GM21737 (cell line): ENCODE measurements at regions not wholly inside any gene's neighbourhood (a gene's known extent, or its start where the extent isn't known, plus 50 kb on each side); places are given as distances from the start of the nearest gene placed in this dataset.
"Not testable (repeated sequence)": the region's sequence is repeated elsewhere in the genome, so short reads cannot be mapped to it uniquely, and the experiment has no call there.

Source experiments
- ATAC-seq: cut with Tn5 transposase; IDR thresholded peaks from one replicate; pipeline ENCODE4 v1.9.1; 2021; ENCODE audit warnings: mild to moderate bottlenecking, moderate library complexity; ENCODE audit not compliant: unreplicated experiment

DNA sequence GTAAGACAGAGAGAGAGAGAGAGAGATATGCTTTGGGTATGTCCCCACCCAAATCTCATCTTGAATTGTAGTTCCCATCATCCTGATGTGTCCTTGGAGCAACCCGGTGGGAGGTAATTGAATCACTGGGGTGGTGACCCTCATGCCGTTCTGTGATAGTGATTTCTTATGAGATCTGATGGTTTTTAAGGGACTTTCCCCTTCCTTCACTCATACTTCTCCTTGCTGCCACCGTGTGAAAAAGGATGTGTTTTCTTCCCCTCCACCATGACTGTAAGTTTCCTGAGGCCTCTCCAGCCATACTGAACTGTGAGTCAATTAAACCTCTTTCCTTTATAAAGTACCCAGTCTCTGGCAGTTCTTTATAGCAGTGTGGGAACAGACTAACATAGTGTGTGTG, 60.3 kb downstream of the EOMES start:
- ATAC-seq, result no peak

DNA sequence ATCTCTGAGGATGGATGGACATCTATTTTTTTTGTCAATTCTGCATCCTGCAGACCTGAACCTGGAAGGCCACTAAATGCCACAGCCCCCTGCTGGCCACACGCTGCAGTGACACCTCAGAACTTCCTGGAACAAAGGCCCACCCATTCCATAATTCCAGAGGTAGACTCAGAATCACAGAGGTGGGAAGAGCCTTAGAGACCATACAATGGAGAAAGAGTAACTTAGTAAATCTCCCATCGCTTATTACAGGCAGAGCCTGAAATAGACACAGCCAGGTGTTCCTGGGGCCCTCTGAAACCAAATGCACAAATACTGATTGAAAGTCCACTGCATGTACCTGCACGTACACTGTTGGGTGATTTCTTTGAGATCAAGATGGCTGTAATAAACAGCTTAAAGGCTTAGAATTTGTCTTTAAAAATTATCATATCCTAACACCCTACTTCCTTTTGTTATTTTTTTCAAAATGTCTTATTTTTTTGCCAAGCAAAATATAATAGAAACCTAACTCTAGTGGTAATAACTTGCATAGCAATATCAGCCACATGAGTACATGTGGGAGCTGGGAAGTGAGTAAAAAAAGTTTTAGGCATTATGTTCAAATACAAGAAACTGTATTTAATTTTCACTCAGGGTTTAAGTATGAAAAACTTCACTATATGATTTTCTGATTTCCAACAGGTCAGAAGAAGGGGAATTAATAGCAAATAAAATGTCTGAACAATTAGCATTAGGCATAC, 62.7 kb downstream of the EOMES start:
- ATAC-seq, result peak; percentile 58

GRCh38 chr3:27658741-27659140, 63.4 kb downstream of the EOMES start:
- no peak for ATAC-seq

DNA sequence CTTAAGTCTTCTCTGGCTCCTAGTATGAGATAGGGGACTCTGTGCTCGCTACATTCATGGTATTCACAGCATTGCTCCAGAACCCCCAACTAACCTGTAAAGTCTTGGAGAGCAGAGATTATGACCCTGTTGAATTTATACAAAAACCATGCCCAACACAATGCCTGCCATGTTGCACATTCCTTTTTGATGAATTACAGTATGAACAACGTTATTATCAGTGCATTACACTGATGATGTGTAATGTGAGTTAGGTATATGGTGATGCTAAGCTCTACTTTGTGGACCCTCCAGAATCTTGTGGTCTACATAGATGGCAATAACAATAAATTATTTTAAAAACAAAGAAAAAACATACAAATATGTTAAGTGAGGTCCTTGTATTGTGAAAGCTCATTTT, 64.3 kb downstream of the EOMES start:
- no peak for ATAC-seq

DNA sequence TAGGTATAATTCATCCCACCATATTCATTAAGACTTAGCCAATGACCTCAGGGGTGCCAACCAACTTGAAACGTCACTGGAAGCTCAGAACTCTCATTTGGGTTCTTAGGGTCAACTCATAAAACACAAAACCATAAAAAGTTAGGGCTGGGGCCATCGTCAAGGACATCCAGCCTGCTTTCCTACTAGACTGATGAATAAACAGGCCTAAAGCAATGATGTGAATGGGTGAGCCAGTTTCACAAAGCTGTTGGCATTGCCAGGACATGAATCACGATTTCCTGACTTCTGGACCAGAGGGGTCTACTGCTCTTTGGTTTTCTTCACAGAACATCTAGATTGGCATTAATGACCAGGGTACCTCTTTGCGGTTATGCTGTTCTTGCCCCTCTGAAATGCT, 64.7 kb downstream of the EOMES start:
- ATAC-seq, result no peak

DNA sequence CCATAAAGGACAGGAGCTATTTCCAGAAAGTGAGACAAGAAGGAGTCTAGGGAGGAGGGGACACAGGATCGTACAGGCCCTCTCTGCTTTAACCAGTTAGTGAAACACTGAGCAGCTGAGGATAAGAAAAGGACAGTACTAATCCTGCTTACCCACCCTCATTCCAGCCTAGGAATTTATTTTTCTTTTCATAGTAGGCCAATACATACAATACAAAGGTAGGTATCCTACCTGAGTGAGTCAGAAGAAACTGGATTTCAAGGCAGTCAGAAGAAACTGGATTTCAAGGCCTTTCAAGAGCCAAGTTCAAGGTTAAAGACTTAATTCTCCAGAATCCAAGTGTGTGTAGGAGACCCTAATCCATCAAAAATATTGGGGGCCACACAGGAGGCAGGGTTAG, 65.3 kb downstream of the EOMES start:
- no peak for ATAC-seq

DNA sequence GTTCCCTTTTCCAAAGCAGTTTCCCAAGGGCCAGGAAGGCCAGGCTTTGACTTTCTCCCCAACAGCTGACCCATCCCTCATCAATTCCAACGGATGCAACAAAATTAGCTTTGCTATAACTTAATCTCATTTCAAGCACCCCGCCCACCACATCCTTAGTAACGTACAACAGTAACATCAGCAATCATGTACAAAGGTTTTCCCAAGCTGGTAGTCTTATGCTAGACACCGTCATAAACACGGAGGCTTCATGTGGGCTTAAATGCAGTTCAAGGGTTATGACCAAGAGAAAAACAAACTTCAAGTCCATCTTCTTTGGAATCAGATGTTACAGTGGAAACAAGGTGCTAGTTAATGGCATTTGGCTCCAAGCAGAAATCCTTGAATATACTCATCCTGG, 66.6 kb downstream of the EOMES start:
- no peak for ATAC-seq

DNA sequence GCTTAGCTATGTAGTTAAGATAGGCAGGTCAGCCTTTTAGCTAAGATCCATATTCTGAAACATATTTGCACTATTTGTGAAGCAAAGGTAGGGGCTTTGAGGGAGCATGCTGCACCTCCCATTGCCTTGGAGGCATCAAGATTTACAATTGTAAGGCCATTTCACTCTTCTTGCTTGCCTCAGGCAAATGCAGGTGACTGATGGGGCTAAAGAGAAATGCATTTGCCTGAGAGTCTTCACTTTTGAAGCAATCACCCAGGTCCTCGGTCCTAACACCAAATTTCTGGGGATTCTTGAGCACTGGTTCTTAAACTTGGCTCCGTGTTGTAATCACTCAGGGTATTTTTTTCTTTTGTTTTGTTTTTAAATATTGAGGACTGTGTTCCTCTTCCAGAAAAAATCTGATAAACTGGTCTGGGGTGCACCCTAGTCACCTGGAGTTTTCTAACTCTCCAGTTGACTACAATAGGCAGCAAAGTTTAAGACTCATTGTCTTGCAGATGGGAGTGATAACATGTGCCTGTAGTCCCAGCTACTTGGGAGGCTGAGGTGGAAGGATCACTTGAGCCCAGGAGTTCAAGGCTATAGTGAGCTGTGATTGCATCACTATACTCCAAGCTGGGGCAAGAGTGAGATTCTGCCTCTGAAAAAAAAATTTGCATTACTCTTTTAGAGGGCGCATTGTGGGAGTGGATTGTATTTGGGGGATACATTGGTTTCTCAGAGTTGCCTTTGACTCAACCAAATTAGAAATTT, 68.1 kb downstream of the EOMES start:
- ATAC-seq, result no peak

DNA sequence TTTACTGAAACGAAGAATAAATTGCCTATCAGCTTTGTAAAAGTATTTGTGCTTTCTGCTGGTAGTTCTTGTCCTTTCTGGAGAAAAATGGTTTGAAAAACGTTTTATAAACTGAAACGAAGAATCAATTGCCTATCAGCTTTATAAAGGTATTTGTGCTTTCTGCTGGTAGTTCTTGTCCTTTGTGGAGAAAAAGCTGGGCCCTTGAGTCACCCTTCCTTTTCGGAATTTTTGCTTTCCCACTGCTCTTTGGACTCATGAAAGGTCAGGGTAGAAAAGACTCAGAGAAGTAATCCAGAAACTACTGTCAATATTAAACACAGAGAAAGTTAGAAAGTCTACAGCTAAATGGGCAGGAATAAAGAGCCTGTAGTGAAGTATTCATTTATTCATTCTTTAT, 72.8 kb downstream of the EOMES start:
- ATAC-seq, result no peak

- no peak for ATAC-seq
Measured at GRCh38 chr3:27646896-27647295, 75.2 kb downstream of the EOMES start.

- no peak for ATAC-seq
Measured at GRCh38 chr3:27644941-27645340, 77.2 kb downstream of the EOMES start.

GRCh38 chr3:27643355-27643754, 78.8 kb downstream of the EOMES start:
- ATAC-seq, result no peak

- ATAC-seq, result no peak
Measured at GRCh38 chr3:27642796-27643195, 79.3 kb downstream of the EOMES start.

DNA sequence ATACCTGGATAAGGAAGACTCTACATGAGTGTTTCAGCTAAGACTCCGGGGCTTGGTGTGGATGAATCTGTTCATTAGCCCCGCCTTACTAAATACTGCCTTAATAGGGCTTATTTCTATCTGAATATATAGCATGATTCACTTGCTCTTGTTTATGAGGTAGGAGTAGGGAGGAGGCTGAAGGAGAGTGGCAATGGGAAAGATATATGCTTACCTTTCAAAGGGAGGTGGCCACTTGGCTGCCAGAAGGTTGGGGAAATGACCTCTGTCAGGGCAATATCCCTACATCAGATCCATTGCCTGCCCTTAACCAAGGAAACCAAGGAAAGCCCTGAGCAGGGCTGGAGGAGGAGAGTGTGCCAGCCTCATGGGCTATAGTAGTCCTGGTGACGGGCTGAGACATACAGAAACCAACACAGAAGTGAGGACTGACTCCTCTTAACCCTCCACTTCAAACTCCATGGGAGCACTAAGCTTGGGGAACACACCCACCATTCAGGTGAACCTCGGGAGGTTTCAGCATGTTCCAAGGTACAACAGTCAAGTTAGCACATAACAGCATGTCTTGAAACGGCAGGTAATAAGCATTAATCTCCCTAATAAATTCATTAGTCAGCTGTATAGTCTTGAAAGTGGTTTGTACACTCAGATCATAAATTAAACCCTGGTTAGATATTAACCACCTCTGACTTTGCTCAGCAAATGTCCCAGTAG, 80.1 kb downstream of the EOMES start:
- ATAC-seq, result no peak

DNA sequence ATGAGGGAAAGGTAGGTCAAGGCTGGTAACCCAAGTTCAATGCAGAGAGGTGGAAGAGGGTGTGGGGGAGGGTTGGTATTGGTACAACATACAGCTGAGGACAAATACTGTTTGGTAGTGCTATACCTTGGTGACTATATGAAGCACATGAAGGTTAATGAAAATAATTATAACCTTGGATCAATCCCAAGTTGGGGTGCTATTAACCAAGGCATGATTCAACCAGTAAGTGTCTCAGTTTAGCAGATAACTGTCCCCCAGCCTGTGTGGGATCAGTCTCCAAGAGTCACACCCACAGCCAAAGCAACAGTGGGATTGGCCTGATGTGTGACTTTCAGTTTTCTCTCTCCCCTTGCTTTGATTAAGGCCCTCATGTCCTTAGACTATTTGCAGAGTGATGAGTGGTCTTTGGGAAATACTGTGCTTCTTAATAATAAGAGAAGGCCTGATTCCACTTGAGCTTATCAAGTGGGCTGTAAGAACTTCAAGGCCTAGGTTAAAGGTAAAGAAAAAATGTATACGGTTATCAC, 80.8 kb downstream of the EOMES start:
- ATAC-seq, result no peak

DNA sequence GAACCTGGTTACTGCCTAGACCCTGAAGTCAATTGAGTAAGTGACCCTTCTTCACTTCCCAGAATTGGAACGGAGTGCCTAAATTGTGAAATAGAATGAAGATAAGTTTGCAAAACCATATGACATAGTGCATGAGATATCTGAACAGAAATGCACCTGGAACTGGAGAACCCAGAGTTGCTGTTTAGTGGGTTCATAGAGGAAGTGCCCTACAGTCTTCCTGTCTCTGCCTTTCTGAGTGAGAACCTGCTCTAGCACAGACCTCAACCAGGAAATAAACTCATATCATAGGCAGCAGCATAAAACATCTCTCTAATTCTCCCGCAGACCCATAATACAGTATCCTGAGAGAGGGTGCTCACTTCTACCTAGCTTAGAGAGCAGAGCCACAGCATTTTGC, 82.9 kb downstream of the EOMES start:
- no peak for ATAC-seq

- no peak for ATAC-seq
Measured at GRCh38 chr3:27638594-27638993, 83.5 kb downstream of the EOMES start.

GRCh38 chr3:27637346-27637995, 84.7 kb downstream of the EOMES start:
- no peak for ATAC-seq

DNA sequence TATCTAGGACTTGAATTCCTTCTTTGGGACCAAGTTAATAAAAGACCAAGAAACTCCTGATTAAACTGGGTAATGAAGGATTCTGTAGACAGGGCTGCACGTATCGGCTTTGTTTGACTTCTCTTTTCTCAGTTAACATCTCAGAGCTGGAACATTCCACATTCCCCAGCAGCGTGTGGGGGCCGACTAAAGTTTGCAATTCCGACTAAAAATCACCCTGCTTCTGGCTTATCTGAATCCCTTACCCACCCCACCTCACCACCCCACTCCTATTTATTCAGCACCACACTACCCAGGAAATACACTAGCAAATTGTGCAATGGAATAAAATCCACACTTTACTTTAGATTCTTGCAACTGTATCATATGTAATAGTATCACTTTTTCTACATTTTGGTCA, 87.1 kb downstream of the EOMES start:
- not testable (repeated sequence) for ATAC-seq

DNA sequence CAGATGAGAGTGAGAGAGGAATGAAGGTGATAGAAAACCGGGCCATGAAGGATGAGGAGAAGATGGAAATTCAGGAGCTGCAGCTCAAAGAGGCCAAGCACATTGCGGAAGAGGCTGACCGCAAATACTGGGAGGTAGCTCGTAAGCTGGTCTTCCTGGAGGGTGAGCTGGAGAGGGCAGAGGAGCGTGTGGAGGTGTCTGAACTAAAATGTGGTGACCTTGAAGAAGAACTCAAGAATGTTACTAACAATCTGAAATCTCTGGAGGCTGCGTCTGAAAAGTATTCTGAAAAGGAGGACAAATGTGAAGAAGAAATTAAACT, 88.9 kb downstream of the EOMES start:
- ATAC-seq, result peak; percentile 35
